IMR-90 (cell line): ENCODE measurements at regions not wholly inside any gene's neighbourhood (a gene's known extent, or its start where the extent isn't known, plus 50 kb on each side); places are given as distances from the start of the nearest gene placed in this dataset.
"Not testable (repeated sequence)": the region's sequence is repeated elsewhere in the genome, so short reads cannot be mapped to it uniquely, and the experiment has no call there.

ENCODE experiments used
- ATAC-seq: fragments of 200-7000 bp; cut with Tn5 transposase; 2 replicates; pipeline ENCODE4 v1.9.1; 2020; ENCODE audit warnings: low read depth, mild to moderate bottlenecking, moderate library complexity
- BruUV-seq: library from RNA; stranded (reverse); fragments of 400-500 nt; replicated peaks from 2 replicates; lab custom pipeline; 2021; lab: Mats Ljungman, UMichigan
- CTCF ChIA-PET: fragments of 300-600 bp; formaldehyde crosslinking; extraction: SDS; loops from one replicate; lab custom pipeline; 2021; ENCODE audit warnings: antibody characterized with exemption; lab: Yijun Ruan, JAX
- POLR2A ChIA-PET: fragments of 300-600 bp; sonication (Branson Sonifier 250); formaldehyde crosslinking; loops from one replicate; lab custom pipeline; 2022; ENCODE audit warnings: antibody characterized with exemption; ENCODE audit not compliant: unreplicated experiment; lab: Charles Lee
- DNase-seq: peaks from one replicate; pipeline ENCODE4 v3.0.0; 2013
- H2AFZ ChIP-seq: replicated peaks from 2 replicates; pipeline ENCODE3; 2013; ENCODE audit warnings: low read length, mild to moderate bottlenecking; ENCODE audit not compliant: poor library complexity
- H2AK5ac ChIP-seq: 2 replicates; pipeline ENCODE4 v1.6.1; 2013; ENCODE audit warnings: low read depth, low read length, inconsistent platforms
- H2AK9ac ChIP-seq: replicated peaks from 2 replicates; pipeline ENCODE3; 2013; ENCODE audit warnings: mild to moderate bottlenecking, low read depth, low read length, moderate library complexity; ENCODE audit not compliant: poor library complexity
- H2BK120ac ChIP-seq: 2 replicates; pipeline ENCODE4 v1.6.1; 2013; ENCODE audit warnings: low read depth, low read length, inconsistent platforms
- H2BK15ac ChIP-seq: 3 replicates; pipeline ENCODE4 v1.6.1; 2013; ENCODE audit warnings: low read depth, low read length, inconsistent platforms
- H2BK20ac ChIP-seq: 2 replicates; pipeline ENCODE4 v1.6.1; 2013; ENCODE audit warnings: low read depth, mild to moderate bottlenecking, inconsistent platforms, low read length, moderate library complexity
- H2BK5ac ChIP-seq: 2 replicates; pipeline ENCODE4 v1.6.1; 2013; ENCODE audit warnings: mild to moderate bottlenecking, low read depth, low read length, inconsistent platforms; ENCODE audit not compliant: poor library complexity, severe bottlenecking
- H3K14ac ChIP-seq: replicated peaks from 2 replicates; pipeline ENCODE4 v1.6.1; 2013; ENCODE audit warnings: low read depth, low read length, inconsistent platforms
- H3K18ac ChIP-seq: 2 replicates; pipeline ENCODE4 v1.6.1; 2013; ENCODE audit warnings: low read depth, low read length, control low read depth
- H3K23ac ChIP-seq: 2 replicates; pipeline ENCODE4 v1.6.1; 2013; ENCODE audit warnings: low read depth, low read length, inconsistent platforms
- H3K27ac ChIP-seq: 2 replicates; pipeline ENCODE4 v1.5.1; 2013; ENCODE audit warnings: mild to moderate bottlenecking, control low read depth, low read length; ENCODE audit not compliant: insufficient read depth
- H3K27me3 ChIP-seq: 2 replicates; pipeline ENCODE4 v1.6.1; 2013; ENCODE audit warnings: low read length; ENCODE audit not compliant: control insufficient read depth, insufficient read depth
- H3K36me3 ChIP-seq: 2 replicates; pipeline ENCODE4 v1.6.1; 2013; ENCODE audit warnings: low read length, mixed read lengths; ENCODE audit not compliant: control insufficient read depth, insufficient read depth
- H3K4ac ChIP-seq: 2 replicates; pipeline ENCODE4 v1.6.1; 2013; ENCODE audit warnings: low read depth, low read length, inconsistent platforms
- H3K4me1 ChIP-seq: 2 replicates; pipeline ENCODE4 v1.6.1; 2013; ENCODE audit warnings: low read length, mixed read lengths; ENCODE audit not compliant: control insufficient read depth, insufficient read depth
- H3K4me2 ChIP-seq: 2 replicates; pipeline ENCODE4 v1.6.1; 2013; ENCODE audit warnings: low read depth, mild to moderate bottlenecking, control low read depth, low read length, moderate library complexity
- H3K4me3 ChIP-seq: 2 replicates; pipeline ENCODE4 v1.5.1; 2013; ENCODE audit warnings: low read depth, mild to moderate bottlenecking, control low read depth, low read length, moderate library complexity; ENCODE audit not compliant: insufficient read depth
- H3K56ac ChIP-seq: 2 replicates; pipeline ENCODE4 v1.6.1; 2013; ENCODE audit warnings: low read length, inconsistent platforms; ENCODE audit not compliant: insufficient read depth; ENCODE audit errors: extremely low read depth
- H3K79me1 ChIP-seq, 2 experiments: 2 replicates each; pipeline ENCODE4 v1.6.1; 2013; ENCODE audit warnings: low read length in 2 of 2, inconsistent platforms in 1 of 2, low read depth in 1 of 2
- H3K9ac ChIP-seq: 2 replicates; pipeline ENCODE4 v1.6.1; 2013; ENCODE audit warnings: low read depth, low read length, control low read depth
- H3K9me1 ChIP-seq: 2 replicates; pipeline ENCODE4 v1.6.1; 2013; ENCODE audit warnings: low read length, inconsistent platforms; ENCODE audit not compliant: insufficient read depth
- H3K9me3 ChIP-seq: 2 replicates; pipeline ENCODE4 v1.6.1; 2013; ENCODE audit warnings: low read length; ENCODE audit not compliant: control insufficient read depth, insufficient read depth
- H4K20me1 ChIP-seq: 2 replicates; pipeline ENCODE4 v1.6.1; 2013; ENCODE audit warnings: low read length, inconsistent platforms; ENCODE audit not compliant: insufficient read depth
- H4K5ac ChIP-seq: 2 replicates; pipeline ENCODE4 v1.6.1; 2013; ENCODE audit warnings: mild to moderate bottlenecking, low read depth, low read length, control low read depth
- H4K8ac ChIP-seq, 2 experiments: 2 replicates each; pipeline ENCODE4 v1.6.1; 2013; ENCODE audit warnings: low read depth in 2 of 2, low read length in 2 of 2, control low read depth in 1 of 2, inconsistent platforms in 1 of 2
- H4K91ac ChIP-seq: 2 replicates; pipeline ENCODE4 v1.6.1; 2013; ENCODE audit warnings: low read depth, low read length, inconsistent platforms; ENCODE audit not compliant: insufficient read depth
- WGBS, 2 experiments: methylation state at CpG; one replicate each; pipeline versions ENCODE4 v1.1.5 to v1.1.7; 2013; ENCODE audit warnings: missing lambda C conversion rate in 2 of 2; ENCODE audit not compliant: insufficient read length in 1 of 2; ENCODE audit errors: extremely low coverage in 2 of 2; 5-methylcytosine and 5-hydroxymethylcytosine counted together
- dilution Hi-C: fragments of 300-500 bp; cut with HindIII; formaldehyde crosslinking; loops from one replicate; pipeline ENCODE4 v1.14.3; 2018; ENCODE audit warnings: low sequenced_read_pairs; ENCODE audit not compliant: unreplicated experiment
- in situ Hi-C: fragments of 300-500 bp; cut with MboI; formaldehyde crosslinking; loops from 3 replicates; pipeline ENCODE4 v1.14.3; 2019; ENCODE audit warnings: low sequenced_read_pairs, inconsistent platforms, mixed read lengths
- intact Hi-C: fragments of 100-400 bp; cut with micrococcal nuclease; formaldehyde crosslinking; loops from 2 replicates; pipeline ENCODE4 v1.10.0; 2022

DNA sequence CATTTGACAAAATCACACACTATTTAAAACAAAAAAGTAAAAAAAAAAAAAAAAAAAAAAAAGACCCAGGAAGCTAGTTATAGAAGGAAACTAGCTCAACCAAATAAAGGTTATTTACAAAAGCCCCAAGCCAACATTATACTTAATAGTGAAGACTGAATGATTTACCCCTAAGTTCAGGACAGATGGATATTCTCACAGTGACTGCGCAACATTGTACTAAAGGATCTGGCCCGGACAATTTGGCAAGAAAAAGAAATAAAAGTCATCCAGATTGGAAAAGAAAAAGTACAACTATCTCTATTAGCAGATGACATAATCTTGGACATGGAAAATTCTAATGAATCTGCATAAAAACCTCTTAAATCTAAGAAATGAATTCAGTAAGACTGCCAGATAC lies 936.0 kb upstream of the ADAMTS5 start:
- H2BK5ac ChIP-seq, H4K20me1 ChIP-seq, H4K91ac ChIP-seq, H4K8ac ChIP-seq, H3K18ac ChIP-seq, H3K4me2 ChIP-seq, H3K9me1 ChIP-seq, H2AK5ac ChIP-seq, H3K9ac ChIP-seq, H3K9me3 ChIP-seq, ATAC-seq, H3K79me1 ChIP-seq, H3K23ac ChIP-seq, dilution Hi-C loops, in situ Hi-C loops, H3K4me1 ChIP-seq, POLR2A ChIA-PET, intact Hi-C loops, H3K56ac ChIP-seq, BruUV-seq, H2BK15ac ChIP-seq, H2BK120ac ChIP-seq, H4K5ac ChIP-seq, H3K27ac ChIP-seq, H3K14ac ChIP-seq, DNase-seq, H2BK20ac ChIP-seq, H3K36me3 ChIP-seq, H3K4me3 ChIP-seq, H2AFZ ChIP-seq, H3K4ac ChIP-seq, H2AK9ac ChIP-seq, CTCF ChIA-PET, H3K27me3 ChIP-seq: not testable (repeated sequence)
- no CpG with 5 or more reads among the region's 2 CpGs for WGBS, 2 experiments

DNA sequence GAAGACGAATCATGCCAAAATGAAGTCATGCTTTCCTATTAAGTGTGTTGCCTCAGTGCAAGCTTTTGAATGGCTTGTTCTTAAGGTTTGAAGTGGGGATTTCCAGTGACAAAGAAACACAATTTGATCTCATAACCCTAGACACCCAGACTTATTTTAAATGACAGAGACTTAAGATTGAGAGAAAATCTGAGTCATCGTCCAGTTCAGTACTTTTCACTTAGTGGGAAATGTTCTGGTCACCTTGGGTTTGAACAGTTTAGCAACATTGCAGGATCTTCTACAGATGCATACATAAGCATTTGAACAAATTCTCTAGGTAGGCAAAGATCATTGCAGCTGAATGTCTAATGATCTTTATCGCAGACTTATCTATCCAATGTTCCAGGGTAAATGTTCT lies 926.7 kb upstream of the ADAMTS5 start:
- intact Hi-C loops, H3K18ac ChIP-seq, H3K9me3 ChIP-seq, H4K5ac ChIP-seq, H3K9me1 ChIP-seq, in situ Hi-C loops, H2AK5ac ChIP-seq, H3K27ac ChIP-seq, H2AFZ ChIP-seq, BruUV-seq, POLR2A ChIA-PET, ATAC-seq, H2BK15ac ChIP-seq, H3K23ac ChIP-seq, H4K20me1 ChIP-seq, H3K27me3 ChIP-seq, H2BK20ac ChIP-seq, H4K91ac ChIP-seq, H4K8ac ChIP-seq, H3K79me1 ChIP-seq, H3K56ac ChIP-seq, H3K4me2 ChIP-seq, H3K14ac ChIP-seq, H2AK9ac ChIP-seq, H3K9ac ChIP-seq, H3K4ac ChIP-seq, dilution Hi-C loops, H3K4me1 ChIP-seq, H2BK120ac ChIP-seq, H3K36me3 ChIP-seq, H2BK5ac ChIP-seq, H3K4me3 ChIP-seq, CTCF ChIA-PET: not testable (repeated sequence)
- peak; percentile 62 for DNase-seq
- WGBS, 2 experiments, result no CpG with 5 or more reads among the region's 3 CpGs
